ENCODE measurements at regions not wholly inside any gene's neighbourhood (a gene's known extent, or its start where the extent isn't known, plus 50 kb on each side); places are given as distances from the start of the nearest gene placed in this dataset.

DNA sequence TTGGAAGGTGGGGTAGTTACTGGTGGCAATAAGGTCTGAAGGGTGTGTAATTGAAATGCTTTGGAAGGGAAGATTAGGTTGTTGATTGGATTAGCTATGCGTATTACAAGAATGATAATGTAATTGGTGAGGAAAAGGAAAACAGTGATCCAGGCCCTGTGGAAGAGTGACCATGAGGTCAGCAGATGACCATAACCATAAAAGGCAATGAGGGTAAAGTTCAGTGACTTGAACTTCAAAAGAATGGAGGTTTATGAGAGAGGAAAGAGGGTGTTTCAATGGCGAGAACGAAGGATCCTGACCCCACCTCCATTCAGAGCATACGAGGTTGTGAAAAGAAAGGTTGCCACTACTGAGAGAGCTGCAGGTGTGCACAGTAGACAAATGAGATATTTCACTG lies 439.7 kb downstream of the CCSER2 start:
- H3K4me3 ChIP-seq, result no peak overlapping the region
- H3K36me3 ChIP-seq, result no peaks in the 10 kb centered on the region
- ATAC-seq (no peak), DNase-seq (no peak)
- TF ChIP-seq, protein P1, sequence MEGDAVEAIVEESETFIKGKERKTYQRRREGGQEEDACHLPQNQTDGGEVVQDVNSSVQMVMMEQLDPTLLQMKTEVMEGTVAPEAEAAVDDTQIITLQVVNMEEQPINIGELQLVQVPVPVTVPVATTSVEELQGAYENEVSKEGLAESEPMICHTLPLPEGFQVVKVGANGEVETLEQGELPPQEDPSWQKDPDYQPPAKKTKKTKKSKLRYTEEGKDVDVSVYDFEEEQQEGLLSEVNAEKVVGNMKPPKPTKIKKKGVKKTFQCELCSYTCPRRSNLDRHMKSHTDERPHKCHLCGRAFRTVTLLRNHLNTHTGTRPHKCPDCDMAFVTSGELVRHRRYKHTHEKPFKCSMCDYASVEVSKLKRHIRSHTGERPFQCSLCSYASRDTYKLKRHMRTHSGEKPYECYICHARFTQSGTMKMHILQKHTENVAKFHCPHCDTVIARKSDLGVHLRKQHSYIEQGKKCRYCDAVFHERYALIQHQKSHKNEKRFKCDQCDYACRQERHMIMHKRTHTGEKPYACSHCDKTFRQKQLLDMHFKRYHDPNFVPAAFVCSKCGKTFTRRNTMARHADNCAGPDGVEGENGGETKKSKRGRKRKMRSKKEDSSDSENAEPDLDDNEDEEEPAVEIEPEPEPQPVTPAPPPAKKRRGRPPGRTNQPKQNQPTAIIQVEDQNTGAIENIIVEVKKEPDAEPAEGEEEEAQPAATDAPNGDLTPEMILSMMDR (IDR thresholded peaks at IDR 0.05), result no peak
- no peak overlapping the region for H3K27ac ChIP-seq
- H3K9me3 ChIP-seq, result no peaks in the 10 kb centered on the region
- no peaks in the 10 kb centered on the region for H3K27me3 ChIP-seq
- H3K4me1 ChIP-seq, result no peaks in the 10 kb centered on the region
- intact Hi-C loops (cut with DNase I), result no loop called here

DNA sequence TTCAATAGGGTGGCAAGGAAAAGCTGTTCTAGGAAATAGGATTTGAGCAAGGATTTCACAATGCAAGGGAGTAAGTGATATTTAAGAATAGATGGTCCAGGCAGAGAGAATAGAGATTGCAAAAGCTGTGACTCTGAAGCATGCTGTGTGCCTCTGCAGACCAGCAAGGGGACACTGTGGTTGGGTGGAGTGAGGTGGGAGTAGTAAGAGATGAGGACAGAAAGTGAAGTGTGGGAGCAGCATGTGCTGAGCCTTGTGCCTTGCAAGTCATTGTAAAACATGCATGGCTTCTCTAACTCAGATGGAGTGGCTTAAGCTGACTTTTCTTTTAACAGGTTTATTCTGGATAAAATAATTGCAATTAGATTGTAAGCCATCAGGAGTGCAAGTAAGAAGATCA lies 442.4 kb downstream of the CCSER2 start:
- no peak for ATAC-seq
- intact Hi-C loops (cut with DNase I), result no loop called here

GRCh38 chr10:84783386-84783785 lies 455.0 kb downstream of the CCSER2 start:
- peak in 1 of 4 donors; percentile 22 for DNase-seq
- H3K27me3 ChIP-seq, result no peaks in the 10 kb centered on the region
- intact Hi-C loops (cut with DNase I), result no loop called here
- no peaks in the 10 kb centered on the region for H3K36me3 ChIP-seq
- no peak overlapping the region for H3K4me3 ChIP-seq
- no peak overlapping the region for H3K27ac ChIP-seq
- ATAC-seq, result peak; percentile 93
- no peaks in the 10 kb centered on the region for H3K4me1 ChIP-seq
- no peaks in the 10 kb centered on the region for H3K9me3 ChIP-seq
- TF ChIP-seq, protein P1 (IDR thresholded peaks at IDR 0.05), result peak; percentile 20 to 41

More for the DNA sequence above, 442.4 kb downstream of the CCSER2 start:
- H3K4me3 ChIP-seq, result no peak overlapping the region
- no peaks in the 10 kb centered on the region for H3K27me3 ChIP-seq
- no peak for DNase-seq
- H3K9me3 ChIP-seq, result no peaks in the 10 kb centered on the region
- no peaks in the 10 kb centered on the region for H3K4me1 ChIP-seq
- no peak overlapping the region for H3K27ac ChIP-seq
- TF ChIP-seq, protein P1 (IDR thresholded peaks at IDR 0.05), result no peak
- H3K36me3 ChIP-seq, result no peaks in the 10 kb centered on the region

DNA sequence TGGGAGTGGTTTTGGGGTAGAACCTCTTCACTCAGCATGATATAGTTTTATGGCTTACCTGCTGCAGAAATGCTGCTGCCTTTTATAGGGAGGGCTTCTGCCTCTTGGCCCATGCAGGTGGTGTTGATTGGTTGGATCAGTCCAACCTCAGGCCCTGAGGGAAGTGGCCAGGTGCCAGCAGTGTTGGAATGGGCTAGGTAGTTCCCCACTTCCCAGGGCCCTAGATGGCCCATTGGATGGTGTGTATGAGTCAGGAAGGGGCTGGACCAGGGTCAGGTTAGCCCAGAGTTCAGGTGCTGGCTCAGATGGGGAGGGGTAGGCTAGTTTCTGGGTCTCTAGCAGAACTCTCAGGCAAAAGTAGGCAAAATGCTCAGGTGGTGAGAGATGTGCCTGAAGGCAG lies 455.5 kb downstream of the CCSER2 start:
- intact Hi-C loops (cut with DNase I), result no loop called here
- ATAC-seq (peak; percentile 33), DNase-seq (peak in 1 of 4 donors; percentile 32)
- no peaks in the 10 kb centered on the region for H3K36me3 ChIP-seq
- no peaks in the 10 kb centered on the region for H3K27me3 ChIP-seq
- H3K4me1 ChIP-seq, result no peaks in the 10 kb centered on the region
- TF ChIP-seq, protein P1 (IDR thresholded peaks at IDR 0.05), result no peak
- H3K9me3 ChIP-seq, result no peaks in the 10 kb centered on the region
- H3K27ac ChIP-seq, result no peak overlapping the region
- no peak overlapping the region for H3K4me3 ChIP-seq

- Histone ChIP-seq H3K27ac (no peak overlapping the region), H3K36me3 (no peaks in the 10 kb centered on the region), H3K4me3 (no peak overlapping the region), H3K4me1 (no peaks in the 10 kb centered on the region), H3K27me3 (no peaks in the 10 kb centered on the region), H3K9me3 (no peaks in the 10 kb centered on the region)
- intact Hi-C loops (cut with DNase I), result no loop called here
- TF ChIP-seq, protein P1 (IDR thresholded peaks at IDR 0.05), result no peak
- ATAC-seq (no peak), DNase-seq (no peak)
Measured at GRCh38 chr10:84784749-84785148, 456.4 kb downstream of the CCSER2 start.

Data from left lung (tissue), 4 donors.